B cell (primary cell): ENCODE measurements at regions not wholly inside any gene's neighbourhood (a gene's known extent, or its start where the extent isn't known, plus 50 kb on each side); places are given as distances from the start of the nearest gene placed in this dataset.

ENCODE experiments used
- ATAC-seq: fragments of 200-7000 bp; cut with Tn5 transposase; one replicate; pipeline ENCODE4 v1.10.0; 2021; ENCODE audit warnings: low read depth, mild to moderate bottlenecking, moderate number of reproducible peaks, moderate library complexity
- CTCF ChIA-PET: fragments of 350-600 bp; sonication (Branson Sonifier 250); formaldehyde crosslinking; loops from one replicate; lab custom pipeline; 2021; ENCODE audit warnings: antibody characterized with exemption, inconsistent platforms; lab: Charles Lee
- POLR2A ChIA-PET: fragments of 350-600 bp; sonication (Branson Sonifier 250); formaldehyde crosslinking; loops from one replicate; lab custom pipeline; 2021; ENCODE audit warnings: antibody characterized with exemption; lab: Charles Lee
- DNase-seq: peaks from one replicate; pipeline ENCODE4 v3.0.0; 2013
- H2AFZ ChIP-seq: 2 replicates; pipeline ENCODE4 v1.6.1; 2012; ENCODE audit warnings: mild to moderate bottlenecking, low read depth, low read length; ENCODE audit not compliant: insufficient read depth, poor library complexity, severe bottlenecking
- H3K27ac ChIP-seq, 2 donors: 1 replicate in 1 of 2; 2 replicates in 1 of 2; pipeline ENCODE4 v1.5.1; 2012 to 2013; ENCODE audit warnings: low read length in 2 of 2, mild to moderate bottlenecking in 2 of 2, moderate library complexity in 1 of 2
- H3K27me3 ChIP-seq, 4 experiments: fragments of 200-600 bp in 1 of 4; sonication (generic) in 1 of 4; replicated peaks in 1 of 4; 1 replicate in 2 of 4; 2 replicates in 2 of 4; pipeline versions ENCODE4 v1.6.1 to v1.7.0; 2013 to 2016; ENCODE audit warnings: low read length in 3 of 4, mild to moderate bottlenecking in 2 of 4, mixed read lengths in 1 of 4, moderate library complexity in 1 of 4; ENCODE audit not compliant: insufficient read depth in 4 of 4, control insufficient read depth in 3 of 4; ENCODE audit errors: control extremely low read depth in 1 of 4
- H3K36me3 ChIP-seq, 2 experiments: replicated peaks in 1 of 2; 1 replicate in 1 of 2; 2 replicates in 1 of 2; pipeline versions ENCODE4 v1.6.1 to v1.7.1; 2013; ENCODE audit warnings: low read length in 1 of 2; ENCODE audit not compliant: insufficient read depth in 2 of 2, control insufficient read depth in 1 of 2; ENCODE audit errors: control extremely low read depth in 1 of 2, extremely low read depth in 1 of 2
- H3K4me1 ChIP-seq, 2 donors: fragments of 200-600 bp in 1 of 2; sonication (generic) in 1 of 2; 1 replicate in 1 of 2; 2 replicates in 1 of 2; pipeline versions ENCODE4 v1.5.1 to v1.6.1; 2013 to 2017; ENCODE audit warnings: low read length in 2 of 2; ENCODE audit not compliant: control insufficient read depth in 2 of 2, insufficient read depth in 2 of 2
- H3K4me2 ChIP-seq: replicated peaks from 2 replicates; pipeline ENCODE3; 2012; ENCODE audit warnings: mild to moderate bottlenecking, low read depth, low read length; ENCODE audit not compliant: poor library complexity, severe bottlenecking
- H3K4me3 ChIP-seq, 5 experiments: fragments of 200-600 bp in 1 of 5; sonication (generic) in 1 of 5; 1 replicate in 3 of 5; 2 replicates in 2 of 5; pipeline versions ENCODE4 v1.5.1 to v1.7.0; 2011 to 2016; ENCODE audit warnings: low read length in 4 of 5, mild to moderate bottlenecking in 4 of 5, low read depth in 2 of 5, control low read depth in 1 of 5, moderate library complexity in 1 of 5; ENCODE audit not compliant: insufficient read depth in 1 of 5; ENCODE audit errors: control extremely low read depth in 1 of 5, extremely low read depth in 1 of 5
- H3K79me2 ChIP-seq: fragments of 200-600 bp; sonication (generic); one replicate; pipeline ENCODE4 v1.6.0; 2016; ENCODE audit warnings: low read length; ENCODE audit not compliant: control insufficient read depth, insufficient read depth
- H3K9ac ChIP-seq: fragments of 200-600 bp; sonication (generic); 2 replicates; pipeline ENCODE4 v1.6.1; 2017; ENCODE audit warnings: mild to moderate bottlenecking, low read length, moderate library complexity
- H3K9me3 ChIP-seq, 3 donors: one replicate each; pipeline versions ENCODE4 v1.6.1 to v1.7.1; 2013; ENCODE audit warnings: low read length in 2 of 3; ENCODE audit not compliant: control insufficient read depth in 2 of 3, insufficient read depth in 1 of 3; ENCODE audit errors: control extremely low read depth in 1 of 3
- H4K20me1 ChIP-seq: 2 replicates; pipeline ENCODE4 v1.6.0; 2012; ENCODE audit warnings: mild to moderate bottlenecking, low read length; ENCODE audit not compliant: insufficient read depth, control insufficient read depth, poor library complexity, severe bottlenecking
- H3K27ac Mint-ChIP-seq: one replicate; pipeline ENCODE4 v1.8.0; 2021; ENCODE audit warnings: mixed read lengths
- H3K27me3 Mint-ChIP-seq: one replicate; pipeline ENCODE4 v1.8.0; 2021; ENCODE audit warnings: mixed read lengths
- H3K4me1 Mint-ChIP-seq: one replicate; pipeline ENCODE4 v1.8.0; 2021; ENCODE audit warnings: mixed read lengths
- H3K4me3 Mint-ChIP-seq: one replicate; pipeline ENCODE4 v1.8.0; 2021; ENCODE audit warnings: mixed read lengths
- H3K9me3 Mint-ChIP-seq: one replicate; pipeline ENCODE4 v1.8.0; 2022; ENCODE audit warnings: mixed read lengths; ENCODE audit not compliant: insufficient read depth
- EZH2 ChIP-seq: IDR thresholded peaks from 2 replicates; pipeline ENCODE4 v1.6.1; 2012; ENCODE audit warnings: borderline replicate concordance, low read depth, mild to moderate bottlenecking, moderate library complexity, low read length; ENCODE audit not compliant: insufficient read depth, poor library complexity, severe bottlenecking
- WGBS: methylation state at CpG from one replicate; pipeline ENCODE4 v1.1.5; 2013; ENCODE audit warnings: missing lambda C conversion rate; ENCODE audit not compliant: insufficient coverage; 5-methylcytosine and 5-hydroxymethylcytosine counted together
- intact Hi-C: fragments of 100-400 bp; cut with micrococcal nuclease; formaldehyde crosslinking; loops from one replicate; pipeline ENCODE4 v1.10.0; 2022
- TF ChIP-seq, protein P1 (sequence below): fragments of 200-600 bp; IDR thresholded peaks from one replicate; pipeline ENCODE4 v1.8.0; 2022; ENCODE audit warnings: antibody characterized with exemption, mild to moderate bottlenecking

DNA sequence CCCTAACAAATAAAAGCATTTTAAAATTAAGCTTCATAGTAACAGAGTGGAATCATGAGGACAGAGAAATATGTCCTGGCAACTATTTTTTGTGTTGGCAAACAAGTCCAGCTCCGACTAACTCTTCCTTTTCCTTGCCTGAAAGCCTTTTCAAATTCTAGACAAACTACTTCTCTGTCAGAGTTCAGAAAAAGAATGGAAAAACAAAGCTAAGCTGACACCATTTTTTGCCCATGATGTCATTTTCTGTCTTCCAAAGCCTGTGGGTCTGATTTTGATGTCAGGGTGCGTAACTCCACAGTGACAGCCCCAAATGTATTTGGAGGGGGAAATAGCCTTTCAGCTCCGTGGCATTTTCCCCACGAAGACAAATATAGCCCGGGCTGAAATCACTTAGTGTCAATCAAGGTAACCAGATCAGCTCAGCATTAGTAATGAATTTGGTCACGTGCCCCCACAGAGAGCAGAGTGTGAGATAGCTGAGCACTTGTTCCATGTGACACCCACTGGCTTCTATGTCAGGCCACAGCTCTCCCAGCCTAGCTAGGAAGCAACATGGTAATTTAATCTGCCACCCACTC lies 233.0 kb upstream of the SIX2 start:
- no peaks in the 10 kb centered on the region for H3K36me3 ChIP-seq
- ChIA-PET POLR2A (no interaction called here), CTCF (no interaction called here)
- peaks cover 0 to 2% (median 0%) of the 10 kb centered on the region in 4 experiments for H3K27me3 ChIP-seq
- H2AFZ ChIP-seq, result no peak overlapping the region
- no peak overlapping the region for H3K27ac ChIP-seq
- H3K9ac ChIP-seq, result no peak overlapping the region
- 78% methylated on average over 6 of the region's 6 CpGs for WGBS
- H3K9me3 ChIP-seq, result peaks cover 0 to 3% (median 0%) of the 10 kb centered on the region in 3 donors
- ATAC-seq, result no peak
- no peak for DNase-seq
- no peaks in the 10 kb centered on the region for H3K79me2 ChIP-seq
- Mint-ChIP-seq H3K27me3 (peaks cover 20% of the 10 kb centered on the region), H3K27ac (no peak overlapping the region), H3K4me1 (no peaks in the 10 kb centered on the region), H3K4me3 (no peak overlapping the region), H3K9me3 (peaks cover 2% of the 10 kb centered on the region)
- intact Hi-C loops, result no loop called here
- no peaks in the 10 kb centered on the region for H4K20me1 ChIP-seq
- TF ChIP-seq EZH2, result no peak
- TF ChIP-seq, protein P1, sequence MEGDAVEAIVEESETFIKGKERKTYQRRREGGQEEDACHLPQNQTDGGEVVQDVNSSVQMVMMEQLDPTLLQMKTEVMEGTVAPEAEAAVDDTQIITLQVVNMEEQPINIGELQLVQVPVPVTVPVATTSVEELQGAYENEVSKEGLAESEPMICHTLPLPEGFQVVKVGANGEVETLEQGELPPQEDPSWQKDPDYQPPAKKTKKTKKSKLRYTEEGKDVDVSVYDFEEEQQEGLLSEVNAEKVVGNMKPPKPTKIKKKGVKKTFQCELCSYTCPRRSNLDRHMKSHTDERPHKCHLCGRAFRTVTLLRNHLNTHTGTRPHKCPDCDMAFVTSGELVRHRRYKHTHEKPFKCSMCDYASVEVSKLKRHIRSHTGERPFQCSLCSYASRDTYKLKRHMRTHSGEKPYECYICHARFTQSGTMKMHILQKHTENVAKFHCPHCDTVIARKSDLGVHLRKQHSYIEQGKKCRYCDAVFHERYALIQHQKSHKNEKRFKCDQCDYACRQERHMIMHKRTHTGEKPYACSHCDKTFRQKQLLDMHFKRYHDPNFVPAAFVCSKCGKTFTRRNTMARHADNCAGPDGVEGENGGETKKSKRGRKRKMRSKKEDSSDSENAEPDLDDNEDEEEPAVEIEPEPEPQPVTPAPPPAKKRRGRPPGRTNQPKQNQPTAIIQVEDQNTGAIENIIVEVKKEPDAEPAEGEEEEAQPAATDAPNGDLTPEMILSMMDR, result no peak
- no peak overlapping the region for H3K4me2 ChIP-seq
- H3K4me3 ChIP-seq, result no peak overlapping the region
- no peaks in the 10 kb centered on the region for H3K4me1 ChIP-seq

DNA sequence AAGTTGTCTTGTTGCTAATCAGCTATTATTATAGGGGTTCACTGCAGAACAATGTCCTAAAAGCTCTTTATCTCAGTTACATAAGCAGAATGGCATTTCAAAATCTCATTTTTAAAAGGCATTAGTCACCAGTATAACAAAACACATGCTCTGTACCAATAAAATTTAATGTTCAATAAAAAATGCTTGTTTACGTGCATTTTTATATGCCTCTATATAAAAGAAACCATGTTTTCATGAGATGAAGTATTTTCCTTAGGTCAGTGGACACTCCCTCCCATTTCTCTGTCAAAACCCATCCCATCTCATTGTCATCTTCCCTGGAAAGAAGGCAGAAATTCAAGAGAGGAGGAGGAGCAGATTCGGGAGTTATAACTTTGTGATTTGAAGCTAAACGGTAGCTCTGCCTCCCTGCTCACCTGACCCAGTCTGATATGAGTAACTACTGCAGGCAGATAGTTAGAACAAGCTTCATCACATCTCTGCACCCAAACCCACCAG lies 231.9 kb upstream of the SIX2 start:
- TF ChIP-seq, protein P1, result no peak
- TF ChIP-seq EZH2, result no peak
- no peak overlapping the region for H3K27ac Mint-ChIP-seq
- DNase-seq (no peak), ATAC-seq (no peak)
- H3K4me1 Mint-ChIP-seq, result peaks cover 3% of the 10 kb centered on the region
- intact Hi-C loops, result no loop called here
- H3K4me3 Mint-ChIP-seq, result no peak overlapping the region
- no peaks in the 10 kb centered on the region for H3K36me3 ChIP-seq
- H3K4me3 ChIP-seq, result no peak overlapping the region
- no peak overlapping the region for H3K27ac ChIP-seq
- H3K79me2 ChIP-seq, result no peaks in the 10 kb centered on the region
- H3K27me3 Mint-ChIP-seq, result peaks cover 28% of the 10 kb centered on the region
- CTCF ChIA-PET, result no interaction called here
- H3K9me3 Mint-ChIP-seq, result no peaks in the 10 kb centered on the region
- H3K9me3 ChIP-seq, result no peaks in the 10 kb centered on the region
- POLR2A ChIA-PET, result no interaction called here
- no peaks in the 10 kb centered on the region for H4K20me1 ChIP-seq
- no peak overlapping the region for H2AFZ ChIP-seq
- no peak overlapping the region for H3K4me2 ChIP-seq
- whole genome bisulfite sequencing, result no CpG with 5 or more reads among the region's 3 CpGs
- H3K4me1 ChIP-seq, result no peaks in the 10 kb centered on the region
- H3K9ac ChIP-seq, result no peak overlapping the region
- peaks cover 0 to 2% (median 0%) of the 10 kb centered on the region in 4 experiments for H3K27me3 ChIP-seq
